Activated naive CD4-positive, alpha-beta T cell (primary cell): ENCODE measurements at regions not wholly inside any gene's neighbourhood (a gene's known extent, or its start where the extent isn't known, plus 50 kb on each side); places are given as distances from the start of the nearest gene placed in this dataset.

ENCODE experiments used
- DNase-seq, 4 experiments: peaks; one replicate each; lab custom pipeline; 2025; lab: John Stamatoyannopoulos, UW

GRCh38 chr3:159845737-159846136 is 142.9 kb upstream of the IL12A start:
- DNase-seq = no peak

GRCh38 chr3:159846255-159846654 is 142.4 kb upstream of the IL12A start:
- DNase-seq = no peak

- DNase-seq = no peak
Observed at GRCh38 chr3:159848348-159849118, 140.1 kb upstream of the IL12A start.

GRCh38 chr3:159850481-159850880 is 138.2 kb upstream of the IL12A start:
- DNase-seq = no peak

GRCh38 chr3:159852266-159852665 is 136.4 kb upstream of the IL12A start:
- no peak for DNase-seq

- no peak for DNase-seq
Observed at GRCh38 chr3:159852821-159853505, 135.7 kb upstream of the IL12A start.

- no peak for DNase-seq
Observed at GRCh38 chr3:159853506-159853864, 135.2 kb upstream of the IL12A start.

- no peak for DNase-seq
Observed at GRCh38 chr3:159854500-159855124, 134.0 kb upstream of the IL12A start.

GRCh38 chr3:159855599-159856346 is 132.9 kb upstream of the IL12A start:
- DNase-seq = no peak

GRCh38 chr3:159856590-159857104 is 132.0 kb upstream of the IL12A start:
- DNase-seq = no peak

- no peak for DNase-seq
Observed at GRCh38 chr3:159857840-159858239, 130.8 kb upstream of the IL12A start.

GRCh38 chr3:159858650-159859049 is 130.0 kb upstream of the IL12A start:
- no peak for DNase-seq

- no peak for DNase-seq
Observed at GRCh38 chr3:159859424-159859823, 129.2 kb upstream of the IL12A start.

GRCh38 chr3:159859836-159860235 is 128.8 kb upstream of the IL12A start:
- no peak for DNase-seq

GRCh38 chr3:159860269-159861116 is 128.1 kb upstream of the IL12A start:
- DNase-seq = no peak

GRCh38 chr3:159861369-159861987 is 127.2 kb upstream of the IL12A start:
- no peak for DNase-seq

GRCh38 chr3:159865041-159865579 is 123.5 kb upstream of the IL12A start:
- DNase-seq = no peak

GRCh38 chr3:159866201-159866746 is 122.4 kb upstream of the IL12A start:
- no peak for DNase-seq

GRCh38 chr3:159867372-159867771 is 121.3 kb upstream of the IL12A start:
- DNase-seq = no peak

GRCh38 chr3:159870723-159871122 is 117.9 kb upstream of the IL12A start:
- DNase-seq = no peak
